PC-3 (cell line): ENCODE measurements at regions not wholly inside any gene's neighbourhood (a gene's known extent, or its start where the extent isn't known, plus 50 kb on each side); places are given as distances from the start of the nearest gene placed in this dataset.

ENCODE experiments used
- ATAC-seq: fragments of 200-7000 bp; cut with Tn5 transposase; 2 replicates; pipeline ENCODE4 v1.9.1; 2020; ENCODE audit warnings: mild to moderate bottlenecking, moderate library complexity
- BruUV-seq: library from RNA; stranded (reverse); fragments of 400-500 nt; replicated peaks from 2 replicates; lab custom pipeline; 2021; lab: Mats Ljungman, UMichigan
- CTCF ChIA-PET: fragments of 300-600 bp; sonication (Branson Sonifier 250); formaldehyde crosslinking; loops from one replicate; lab custom pipeline; 2022; ENCODE audit warnings: antibody characterized with exemption; lab: Charles Lee
- POLR2A ChIA-PET: fragments of 300-600 bp; sonication (Branson Sonifier 250); formaldehyde crosslinking; loops from one replicate; lab custom pipeline; 2022; ENCODE audit warnings: antibody characterized with exemption; ENCODE audit not compliant: unreplicated experiment; lab: Charles Lee
- DNase-seq: peaks from one replicate; pipeline ENCODE4 v3.0.0-alpha.2; 2015
- H2AFZ ChIP-seq: fragments of 300-600 bp; sonication (generic); 2 replicates; pipeline ENCODE4 v1.6.0; 2016; ENCODE audit warnings: antibody characterized with exemption, low read length
- H3F3A ChIP-seq: fragments of 300-600 bp; sonication (generic); one replicate; pipeline ENCODE4 v1.6.0; 2017; ENCODE audit warnings: antibody characterized with exemption, low read length, control low read depth, mild to moderate bottlenecking; ENCODE audit not compliant: unreplicated experiment
- H3K27ac ChIP-seq: fragments of 300-600 bp; sonication (generic); 2 replicates; pipeline ENCODE4 v1.5.1; 2016; ENCODE audit warnings: mild to moderate bottlenecking, low read length
- H3K27me3 ChIP-seq: fragments of 300-600 bp; sonication (generic); 2 replicates; pipeline ENCODE4 v1.6.1; 2016; ENCODE audit warnings: low read length, mixed read lengths
- H3K36me3 ChIP-seq: fragments of 300-600 bp; sonication (generic); 2 replicates; pipeline ENCODE4 v1.6.1; 2016; ENCODE audit warnings: low read depth, mixed run types, low read length, mixed read lengths
- H3K4me1 ChIP-seq: fragments of 300-600 bp; sonication (generic); 2 replicates; pipeline ENCODE4 v1.5.1; 2016; ENCODE audit warnings: low read length; ENCODE audit not compliant: insufficient read depth
- H3K4me2 ChIP-seq: fragments of 300-600 bp; sonication (generic); 2 replicates; pipeline ENCODE4 v1.6.0; 2016; ENCODE audit warnings: low read length
- H3K4me3 ChIP-seq: fragments of 300-600 bp; sonication (generic); 2 replicates; pipeline ENCODE4 v1.5.1; 2016; ENCODE audit warnings: mild to moderate bottlenecking, low read length, mixed read lengths
- H3K79me2 ChIP-seq: fragments of 300-600 bp; sonication (generic); 2 replicates; pipeline ENCODE4 v1.6.1; 2017; ENCODE audit warnings: low read length, mixed read lengths
- H3K9ac ChIP-seq: fragments of 300-600 bp; sonication (generic); 2 replicates; pipeline ENCODE4 v1.6.0; 2016; ENCODE audit warnings: mild to moderate bottlenecking, low read length
- H3K9me2 ChIP-seq: fragments of 300-600 bp; sonication (generic); replicated peaks from 2 replicates; pipeline ENCODE4 v1.6.1; 2016; ENCODE audit warnings: mixed run types, low read length, mixed read lengths
- H3K9me3 ChIP-seq: fragments of 300-600 bp; sonication (generic); 2 replicates; pipeline ENCODE4 v1.6.1; 2016; ENCODE audit warnings: low read length, mixed read lengths
- H4K20me1 ChIP-seq: fragments of 300-600 bp; sonication (generic); 2 replicates; pipeline ENCODE4 v1.6.1; 2016; ENCODE audit warnings: low read length, mixed read lengths
- CTCF ChIP-seq: fragments of 300-600 bp; sonication (generic); conservative IDR thresholded peaks from 2 replicates; pipeline ENCODE4 v1.5.1; 2017; ENCODE audit warnings: antibody characterized with exemption, low read depth, mild to moderate bottlenecking, low read length
- EZH2 ChIP-seq: fragments of 300-600 bp; sonication (generic); IDR thresholded peaks from one replicate; pipeline ENCODE4 v1.6.1; 2017; ENCODE audit warnings: antibody characterized with exemption, mild to moderate bottlenecking, low read length; ENCODE audit not compliant: unreplicated experiment
- EZH2phosphoT487 ChIP-seq: fragments of 300-600 bp; sonication (generic); IDR thresholded peaks from 2 replicates; pipeline ENCODE4 v1.6.1; 2018; ENCODE audit warnings: mild to moderate bottlenecking, antibody characterized with exemption, low read length, borderline replicate concordance
- intact Hi-C: fragments of 100-400 bp; cut with micrococcal nuclease; formaldehyde crosslinking; loops from 2 replicates; pipeline ENCODE4 v1.9.0; 2023

GRCh38 chr21:28561772-28562171 is 430.9 kb downstream of the LTN1 start:
- Histone ChIP-seq H3K36me3 (0 out of 2 replicates have a peak, but pooled peaks cover 2% of the 10 kb centered on the region), H3K79me2 (no peaks in the 10 kb centered on the region), H3K27ac (no peak overlapping the region), H3F3A (no peaks in the 10 kb centered on the region), H3K4me1 (no peaks in the 10 kb centered on the region), H3K4me2 (no peak overlapping the region), H3K9me2 (no peaks in the 10 kb centered on the region), H3K9ac (no peak overlapping the region), H4K20me1 (no peaks in the 10 kb centered on the region), H3K27me3 (no peaks in the 10 kb centered on the region), H2AFZ (no peak overlapping the region), H3K4me3 (no peak overlapping the region), H3K9me3 (peaks cover 7% of the 10 kb centered on the region; the same call in 1 of the 2 replicates)
- BruUV-seq = no TSS peak
- CTCF ChIA-PET = no interaction called here
- TF ChIP-seq CTCF (no peak), EZH2 (no peak), EZH2phosphoT487 (no peak)
- ATAC-seq (no peak), DNase-seq (no peak)
- POLR2A ChIA-PET = no interaction called here
- intact Hi-C loops = no loop called here

DNA sequence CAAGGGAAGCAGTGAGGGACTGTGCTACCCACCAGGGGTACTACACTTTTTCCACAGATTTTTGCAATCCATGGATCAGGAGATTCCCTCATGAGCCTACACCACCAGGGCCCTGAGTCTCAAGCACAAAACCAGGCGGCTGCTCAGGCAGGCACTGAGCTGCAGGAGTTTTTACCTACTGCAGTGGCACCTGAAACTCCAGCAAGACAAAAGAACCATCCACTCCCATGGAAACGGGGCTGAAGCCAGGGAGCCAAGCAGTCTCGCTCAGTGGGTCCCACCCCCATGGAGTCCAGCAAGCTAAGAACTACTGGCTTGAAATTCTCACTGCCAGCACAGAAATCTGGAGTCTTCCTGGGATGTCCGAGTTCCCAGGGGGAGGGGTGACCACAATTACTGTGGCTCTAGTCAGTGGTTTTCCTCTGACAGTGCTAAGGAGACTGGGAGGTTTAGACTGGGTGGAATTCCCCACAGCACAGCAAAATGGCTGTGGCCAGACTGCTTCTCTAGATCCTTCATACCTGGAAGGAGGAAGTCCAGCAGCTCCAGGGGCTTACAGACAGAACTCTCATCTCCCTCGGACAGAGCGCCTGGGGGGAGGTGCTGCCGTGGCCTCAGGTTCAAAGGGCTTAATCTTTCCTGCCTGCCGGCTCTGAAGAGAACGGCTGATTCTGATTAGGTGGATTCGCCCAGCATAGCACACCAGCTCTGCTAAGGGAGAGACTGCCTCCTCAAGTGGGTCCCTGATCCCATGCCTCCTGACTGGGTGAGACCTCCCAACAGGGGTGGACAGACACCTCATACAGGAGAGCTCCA is 437.8 kb downstream of the LTN1 start:
- CTCF ChIA-PET = no interaction called here
- DNase-seq = no peak

More for the DNA sequence above, 437.8 kb downstream of the LTN1 start:
- TF ChIP-seq CTCF = no peak
- TF ChIP-seq EZH2 = no peak
- TF ChIP-seq EZH2phosphoT487 = no peak
- no peak overlapping the region for H3K4me2 ChIP-seq
- no peaks in the 10 kb centered on the region for H3K27me3 ChIP-seq
- BruUV-seq = no TSS peak
- H3K9ac ChIP-seq = no peak overlapping the region
- no peaks in the 10 kb centered on the region for H4K20me1 ChIP-seq
- H2AFZ ChIP-seq = no peak overlapping the region
- no peaks in the 10 kb centered on the region for H3K9me3 ChIP-seq
- H3K36me3 ChIP-seq = no peaks in the 10 kb centered on the region
- no peaks in the 10 kb centered on the region for H3F3A ChIP-seq
- POLR2A ChIA-PET = no interaction called here
- no peak overlapping the region for H3K27ac ChIP-seq
- no peaks in the 10 kb centered on the region for H3K79me2 ChIP-seq
- ATAC-seq = no peak
- H3K4me3 ChIP-seq = no peak overlapping the region
- H3K9me2 ChIP-seq = no peaks in the 10 kb centered on the region
- intact Hi-C loops = no loop called here
- H3K4me1 ChIP-seq = peaks cover 18% of the 10 kb centered on the region
